ENCODE measurements at regions not wholly inside any gene's neighbourhood (a gene's known extent, or its start where the extent isn't known, plus 50 kb on each side); places are given as distances from the start of the nearest gene placed in this dataset.

- H3K4me1 ChIP-seq (ENCODE audit: insufficient read depth): no peaks in the 10 kb centered on the region
- H3K27ac ChIP-seq: no peak overlapping the region
- WGBS, 3 donors: 82 to 90% (median 83%) methylated on average over 5 of the region's 5 CpGs
- no peaks in the 10 kb centered on the region for H3K27me3 ChIP-seq
- no peaks in the 10 kb centered on the region for H3K36me3 ChIP-seq
- TF ChIP-seq EP300 (IDR thresholded peaks at IDR 0.05) (no peak), POLR2A (IDR thresholded peaks at IDR 0.05) (no peak)
- TF ChIP-seq, protein P1, sequence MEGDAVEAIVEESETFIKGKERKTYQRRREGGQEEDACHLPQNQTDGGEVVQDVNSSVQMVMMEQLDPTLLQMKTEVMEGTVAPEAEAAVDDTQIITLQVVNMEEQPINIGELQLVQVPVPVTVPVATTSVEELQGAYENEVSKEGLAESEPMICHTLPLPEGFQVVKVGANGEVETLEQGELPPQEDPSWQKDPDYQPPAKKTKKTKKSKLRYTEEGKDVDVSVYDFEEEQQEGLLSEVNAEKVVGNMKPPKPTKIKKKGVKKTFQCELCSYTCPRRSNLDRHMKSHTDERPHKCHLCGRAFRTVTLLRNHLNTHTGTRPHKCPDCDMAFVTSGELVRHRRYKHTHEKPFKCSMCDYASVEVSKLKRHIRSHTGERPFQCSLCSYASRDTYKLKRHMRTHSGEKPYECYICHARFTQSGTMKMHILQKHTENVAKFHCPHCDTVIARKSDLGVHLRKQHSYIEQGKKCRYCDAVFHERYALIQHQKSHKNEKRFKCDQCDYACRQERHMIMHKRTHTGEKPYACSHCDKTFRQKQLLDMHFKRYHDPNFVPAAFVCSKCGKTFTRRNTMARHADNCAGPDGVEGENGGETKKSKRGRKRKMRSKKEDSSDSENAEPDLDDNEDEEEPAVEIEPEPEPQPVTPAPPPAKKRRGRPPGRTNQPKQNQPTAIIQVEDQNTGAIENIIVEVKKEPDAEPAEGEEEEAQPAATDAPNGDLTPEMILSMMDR (IDR thresholded peaks at IDR 0.05): no peak
- DNase-seq: no peak
- H3K9me3 ChIP-seq: no peaks in the 10 kb centered on the region
- H3K4me3 ChIP-seq: no peak overlapping the region
- intact Hi-C loops (cut with DNase I): no loop called here
Measured at GRCh38 chr21:32189688-32190483, 89.0 kb downstream of the MIS18A start.

- Histone ChIP-seq H3K4me3 (no peak overlapping the region), H3K36me3 (no peaks in the 10 kb centered on the region), H3K27ac (no peak overlapping the region), H3K4me1 (ENCODE audit: insufficient read depth) (no peaks in the 10 kb centered on the region), H3K27me3 (no peaks in the 10 kb centered on the region), H3K9me3 (no peaks in the 10 kb centered on the region)
- no peak for DNase-seq
- TF ChIP-seq EP300 (IDR thresholded peaks at IDR 0.05): no peak
- TF ChIP-seq POLR2A (IDR thresholded peaks at IDR 0.05): no peak
- intact Hi-C loops (cut with DNase I): no loop called here
- WGBS, 3 donors: 69 to 76% (median 71%) methylated on average over 8 of the region's 8 CpGs
Measured at GRCh38 chr21:32186804-32187203, 92.0 kb downstream of the MIS18A start.

- no peaks in the 10 kb centered on the region for H3K36me3 ChIP-seq
- no peak for DNase-seq
- no peak overlapping the region for H3K27ac ChIP-seq
- intact Hi-C loops (cut with DNase I): no loop called here
- no peaks in the 10 kb centered on the region for H3K27me3 ChIP-seq
- H3K4me3 ChIP-seq: no peak overlapping the region
- TF ChIP-seq, protein P1 (IDR thresholded peaks at IDR 0.05): no peak
- TF ChIP-seq EP300 (IDR thresholded peaks at IDR 0.05): no peak
- TF ChIP-seq POLR2A (IDR thresholded peaks at IDR 0.05): no peak
- H3K9me3 ChIP-seq: no peaks in the 10 kb centered on the region
- no peaks in the 10 kb centered on the region for H3K4me1 ChIP-seq (ENCODE audit: insufficient read depth)
- WGBS, 3 donors: 90 to 96% (median 93%) methylated on average over 5 of the region's 5 CpGs
Measured at GRCh38 chr21:32185726-32186125, 93.1 kb downstream of the MIS18A start.

DNA sequence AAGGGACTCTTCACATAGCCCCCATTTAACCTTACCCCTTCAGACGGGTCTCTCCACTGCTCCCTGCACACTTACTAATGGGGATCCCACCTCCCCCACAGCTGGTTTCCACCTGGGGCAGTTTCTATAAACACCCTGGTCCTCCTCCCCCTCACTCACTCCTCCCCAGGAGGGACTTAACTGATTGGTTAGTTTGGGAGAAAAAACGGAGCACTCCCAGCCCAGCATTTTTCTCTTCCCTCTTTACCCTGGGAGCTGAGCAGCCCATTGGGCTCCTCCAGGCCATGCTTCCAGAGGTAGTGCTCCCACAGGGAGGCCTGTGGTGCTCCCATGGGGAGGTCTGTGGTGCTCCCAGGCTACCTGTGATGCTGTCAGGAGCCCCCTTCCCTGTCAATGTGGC is 93.7 kb downstream of the MIS18A start:
- H3K4me3 ChIP-seq: no peak overlapping the region
- no peak for DNase-seq
- H3K36me3 ChIP-seq: no peaks in the 10 kb centered on the region
- no peaks in the 10 kb centered on the region for H3K27me3 ChIP-seq
- intact Hi-C loops (cut with DNase I): no loop called here
- H3K9me3 ChIP-seq: no peaks in the 10 kb centered on the region
- TF ChIP-seq POLR2A (IDR thresholded peaks at IDR 0.05) (no peak), EP300 (IDR thresholded peaks at IDR 0.05) (no peak)
- TF ChIP-seq, protein P1 (IDR thresholded peaks at IDR 0.05): no peak
- no peaks in the 10 kb centered on the region for H3K4me1 ChIP-seq (ENCODE audit: insufficient read depth)
- H3K27ac ChIP-seq: no peak overlapping the region
- 55 to 57% (median 56%) methylated on average over 2 of the region's 2 CpGs for WGBS, 3 donors

- intact Hi-C loops (cut with DNase I): no loop called here
- no peaks in the 10 kb centered on the region for H3K9me3 ChIP-seq
- H3K4me1 ChIP-seq (ENCODE audit: insufficient read depth): no peaks in the 10 kb centered on the region
- H3K27ac ChIP-seq: no peak overlapping the region
- no peaks in the 10 kb centered on the region for H3K27me3 ChIP-seq
- no peak for TF ChIP-seq EP300 (IDR thresholded peaks at IDR 0.05)
- no peak for TF ChIP-seq POLR2A (IDR thresholded peaks at IDR 0.05)
- TF ChIP-seq, protein P1 (IDR thresholded peaks at IDR 0.05): no peak
- 74 to 77% (median 75%) methylated on average over 7 of the region's 7 CpGs for WGBS, 3 donors
- DNase-seq: no peak
- no peak overlapping the region for H3K4me3 ChIP-seq
- H3K36me3 ChIP-seq: no peaks in the 10 kb centered on the region
Measured at GRCh38 chr21:32184485-32184884, 94.4 kb downstream of the MIS18A start.

All from ovary (tissue), 7 donors.